Stimulated activated CD4-positive, alpha-beta T cell treated with anti-CD3 and anti-CD28 coated beads, TNF-alpha, amount 100 ng/mL, for 24 hours (primary cell): ENCODE measurements at regions not wholly inside any gene's neighbourhood (a gene's known extent, or its start where the extent isn't known, plus 50 kb on each side); places are given as distances from the start of the nearest gene placed in this dataset.

Experiments used
- DNase-seq, 3 experiments: peaks; one replicate each; pipeline ENCODE4 v3.0.0-alpha.2; 2020; ENCODE audit warnings: low read depth in 3 of 3

DNA sequence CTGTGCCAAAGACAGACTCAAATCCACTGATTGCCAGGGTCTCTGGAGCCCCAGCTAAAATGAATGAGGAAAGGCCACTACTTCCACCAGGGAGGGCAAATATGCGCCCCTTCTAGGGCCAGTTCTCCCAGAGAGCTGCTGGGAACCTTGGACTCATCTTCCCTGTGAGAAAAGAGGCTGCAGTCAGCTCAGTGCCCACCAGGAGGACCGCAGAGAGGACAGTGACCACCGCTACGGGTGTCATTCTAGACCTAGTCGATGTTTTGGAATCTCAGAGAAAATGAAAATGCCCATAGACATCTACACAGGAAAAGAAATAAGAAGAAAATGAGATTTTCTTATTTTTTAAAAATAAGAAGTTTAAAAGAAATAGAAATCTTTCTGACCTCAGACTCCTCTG, 235.1 kb downstream of the UQCRFS1 start:
- no peak for DNase-seq

DNA sequence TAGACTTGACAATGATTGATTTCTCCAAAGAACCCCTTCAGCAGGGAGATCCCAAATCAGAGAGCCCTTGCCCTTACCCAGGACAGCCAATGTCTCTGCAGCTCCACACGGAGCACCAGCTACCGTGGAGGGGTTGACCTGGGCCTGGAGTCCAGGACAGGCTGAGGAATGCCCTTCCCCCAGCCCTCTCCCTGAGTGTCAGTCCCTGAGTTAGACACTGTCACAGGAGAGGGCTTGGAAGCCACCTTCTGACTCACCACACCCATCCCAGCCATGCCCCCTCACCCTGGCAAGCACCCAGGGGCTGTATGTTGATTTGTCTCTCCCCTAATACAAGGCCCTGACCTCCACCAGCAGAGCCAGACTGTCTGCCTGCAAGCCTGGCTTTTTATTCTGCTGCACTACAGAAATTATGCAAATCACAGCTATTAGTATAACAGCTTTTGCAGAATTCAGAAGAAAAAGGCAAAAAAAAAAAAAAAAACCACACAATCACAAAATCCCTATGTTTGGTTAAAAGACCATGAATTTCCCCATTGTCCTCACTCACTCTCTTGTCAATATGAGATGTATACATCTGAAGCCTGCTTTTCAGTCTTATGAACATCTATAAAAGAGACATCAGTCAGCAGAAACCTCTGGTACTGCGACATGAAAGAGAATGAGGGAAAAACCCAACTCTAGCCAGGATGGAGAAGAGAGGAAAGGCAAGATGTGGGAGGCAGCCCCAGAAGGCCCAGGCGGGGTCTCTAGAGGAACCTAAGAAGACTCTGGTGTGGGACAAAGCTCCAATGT, 240.7 kb downstream of the UQCRFS1 start:
- DNase-seq: no peak

DNA sequence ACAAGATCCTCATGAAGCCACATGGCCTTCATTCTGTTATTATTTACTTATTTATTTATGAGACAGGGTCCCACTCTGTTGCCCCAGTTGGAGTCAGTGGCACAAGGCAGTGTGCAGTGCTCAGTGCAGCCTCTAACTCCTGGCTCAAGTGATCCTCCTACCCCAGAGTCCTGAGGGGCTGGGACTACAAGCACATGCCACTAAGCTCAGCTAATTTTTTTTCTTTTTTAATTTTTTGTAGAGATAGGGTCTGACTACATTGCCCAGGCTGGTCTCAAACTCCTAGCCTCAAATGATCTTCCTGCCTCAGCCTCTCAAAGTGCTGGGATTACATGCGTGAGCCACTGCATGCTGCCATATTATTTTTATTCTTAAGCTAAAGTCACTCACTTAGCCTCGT, 241.4 kb downstream of the UQCRFS1 start:
- no peak for DNase-seq

DNA sequence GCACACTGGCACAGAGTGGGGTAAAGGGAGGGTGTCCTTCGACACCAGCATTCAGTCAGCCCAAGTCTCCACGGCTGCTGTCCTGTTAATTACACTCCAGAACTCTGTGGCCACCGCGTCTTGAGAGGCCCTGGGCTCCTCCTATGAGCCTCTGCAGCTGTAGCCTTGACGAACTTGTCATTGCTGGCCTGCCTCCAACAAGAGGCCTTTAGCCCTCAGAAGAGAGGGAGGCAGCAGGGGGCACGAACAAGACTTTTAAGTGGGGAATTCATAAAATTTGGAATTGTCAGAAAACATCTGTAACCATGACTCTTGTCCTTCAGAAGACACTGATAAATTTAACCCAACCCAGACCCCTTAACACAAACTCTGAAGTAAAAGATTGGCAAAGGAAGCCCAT, 241.9 kb downstream of the UQCRFS1 start:
- no peak for DNase-seq

DNA sequence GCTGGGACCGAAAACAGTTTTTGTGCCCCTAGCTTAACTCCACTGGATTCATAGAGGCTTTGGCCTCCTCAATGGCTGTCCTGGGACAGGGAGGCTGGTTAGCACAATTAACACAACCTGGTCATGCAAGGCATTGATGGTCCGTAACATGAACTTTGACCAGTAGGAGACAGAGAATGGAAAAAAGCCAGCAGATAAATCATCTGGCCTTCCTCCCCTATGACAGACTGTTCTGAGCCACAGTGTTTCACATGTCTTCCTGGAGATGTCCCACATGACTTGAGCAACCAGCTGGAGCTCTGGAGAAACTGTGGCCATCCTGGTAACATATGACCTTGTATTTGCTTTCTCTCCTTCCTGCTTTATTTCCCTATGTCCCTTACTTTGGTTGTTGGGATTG, 244.2 kb downstream of the UQCRFS1 start:
- DNase-seq: no peak

DNA sequence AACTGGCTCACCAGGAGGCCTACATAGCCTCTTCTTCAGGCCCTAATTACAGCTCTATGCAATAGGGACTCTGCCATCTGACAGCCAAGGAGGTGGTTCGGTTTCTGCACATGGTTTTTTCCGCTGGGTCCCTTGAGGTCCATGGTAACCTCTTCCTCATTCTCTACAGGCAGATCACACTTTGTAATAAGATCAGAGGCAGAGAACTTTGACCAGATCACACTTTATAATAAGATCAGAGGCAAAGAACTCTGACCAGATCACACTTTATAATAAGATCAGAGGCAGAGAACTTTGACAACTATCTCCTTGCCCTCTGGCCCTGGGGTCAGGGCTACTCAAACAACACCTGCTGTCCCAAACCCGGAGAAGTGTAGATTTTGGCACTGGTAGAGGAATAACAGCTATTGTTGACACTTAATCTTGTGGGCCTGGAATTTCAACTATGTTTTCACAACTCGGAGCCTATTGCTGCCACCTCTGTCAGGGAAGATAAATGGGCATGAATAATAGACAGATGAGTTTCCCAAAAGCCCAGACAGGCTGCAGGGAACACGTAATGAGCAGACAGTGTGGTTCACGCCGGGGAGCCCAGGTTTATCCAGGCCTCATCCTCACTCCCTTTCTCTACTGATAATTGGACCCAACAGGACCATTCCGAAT, 246.1 kb downstream of the UQCRFS1 start:
- DNase-seq: no peak

DNA sequence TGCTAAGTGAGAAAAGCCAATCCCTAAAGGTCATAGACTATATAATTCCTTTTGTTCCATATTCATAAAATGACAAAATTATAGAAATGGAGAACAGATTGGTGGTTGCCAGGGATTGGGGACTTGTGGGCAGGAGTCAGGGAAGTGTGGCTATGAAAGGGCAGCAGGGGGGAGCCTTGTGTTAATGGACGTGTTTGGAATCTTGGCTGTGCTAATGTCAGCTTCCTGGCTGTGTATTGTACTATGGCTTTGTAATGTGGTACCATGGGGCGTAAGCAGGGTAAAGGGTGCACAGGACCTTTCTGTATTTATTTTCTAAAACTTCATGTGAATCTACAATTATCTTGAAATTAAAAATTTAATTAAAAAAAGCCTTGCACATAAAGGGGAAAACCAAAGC, 248.5 kb downstream of the UQCRFS1 start:
- DNase-seq: no peak

DNA sequence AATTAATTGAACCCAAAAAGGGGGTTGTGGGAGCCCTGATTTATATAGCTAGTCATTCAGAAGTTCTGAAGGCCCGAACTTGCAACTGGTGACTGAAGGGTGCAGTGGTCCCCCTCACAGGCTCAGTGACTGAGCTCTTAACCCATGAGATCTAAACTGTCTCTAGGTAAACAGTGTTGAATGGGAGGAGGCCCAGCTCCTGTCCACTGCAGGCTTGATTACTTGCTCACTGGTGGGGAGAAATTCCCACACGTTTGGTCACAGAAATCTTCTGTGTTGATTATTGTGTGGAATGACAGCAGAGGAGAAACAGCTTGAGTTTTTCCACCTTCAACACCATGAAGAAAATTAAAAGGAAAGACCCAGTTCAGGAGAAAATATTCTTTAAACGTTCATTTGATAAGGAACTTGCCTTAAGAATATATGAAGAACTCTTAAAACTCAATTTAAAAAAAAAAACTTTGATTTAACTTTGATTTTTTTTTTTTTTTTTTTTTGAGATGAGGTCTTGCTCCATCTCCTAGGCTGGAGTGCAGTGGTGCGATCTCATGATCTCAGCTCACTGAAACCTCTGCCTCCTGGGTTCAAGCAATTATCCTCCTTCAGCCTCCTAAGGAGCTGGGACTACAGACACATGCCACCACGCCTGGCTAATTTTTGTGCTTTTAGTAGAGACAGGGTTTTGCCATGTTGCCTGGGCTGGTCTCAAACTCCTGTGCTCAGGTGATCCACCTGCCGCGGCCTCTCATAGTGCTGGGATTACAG, 249.3 kb downstream of the UQCRFS1 start:
- no peak for DNase-seq

DNA sequence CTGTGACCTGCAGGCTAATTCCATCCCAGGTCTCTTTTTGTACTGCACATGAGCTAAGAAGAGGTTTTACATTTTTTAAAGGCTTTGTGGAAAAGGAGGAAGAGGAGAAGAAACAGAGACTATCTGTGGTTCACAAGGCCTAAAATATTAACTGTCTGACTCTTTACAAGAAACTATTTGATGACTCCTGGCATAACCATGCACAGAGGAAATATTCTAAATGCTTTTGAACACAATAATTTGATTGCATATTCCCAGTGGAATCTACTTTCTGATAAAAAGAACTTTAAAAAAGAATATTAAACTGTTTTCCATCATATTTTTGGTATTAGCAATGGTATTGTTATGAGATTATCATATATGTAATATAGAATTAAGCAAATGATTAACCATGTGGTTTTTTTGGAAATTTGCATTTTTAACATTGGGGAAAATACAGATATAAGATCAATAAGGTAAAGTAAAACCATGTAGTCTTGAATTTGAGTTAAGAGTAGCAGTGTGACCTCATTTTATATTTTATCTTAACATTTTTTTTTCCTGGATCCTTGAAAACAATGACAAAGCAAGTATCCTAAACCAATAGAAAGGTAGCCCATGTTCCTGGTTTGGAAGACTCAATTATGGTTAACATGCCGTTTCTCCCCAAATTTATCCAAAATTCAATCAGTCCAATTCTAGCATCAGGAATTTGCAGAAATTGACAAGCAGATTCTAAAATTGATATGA, 251.0 kb downstream of the UQCRFS1 start:
- DNase-seq: no peak

DNA sequence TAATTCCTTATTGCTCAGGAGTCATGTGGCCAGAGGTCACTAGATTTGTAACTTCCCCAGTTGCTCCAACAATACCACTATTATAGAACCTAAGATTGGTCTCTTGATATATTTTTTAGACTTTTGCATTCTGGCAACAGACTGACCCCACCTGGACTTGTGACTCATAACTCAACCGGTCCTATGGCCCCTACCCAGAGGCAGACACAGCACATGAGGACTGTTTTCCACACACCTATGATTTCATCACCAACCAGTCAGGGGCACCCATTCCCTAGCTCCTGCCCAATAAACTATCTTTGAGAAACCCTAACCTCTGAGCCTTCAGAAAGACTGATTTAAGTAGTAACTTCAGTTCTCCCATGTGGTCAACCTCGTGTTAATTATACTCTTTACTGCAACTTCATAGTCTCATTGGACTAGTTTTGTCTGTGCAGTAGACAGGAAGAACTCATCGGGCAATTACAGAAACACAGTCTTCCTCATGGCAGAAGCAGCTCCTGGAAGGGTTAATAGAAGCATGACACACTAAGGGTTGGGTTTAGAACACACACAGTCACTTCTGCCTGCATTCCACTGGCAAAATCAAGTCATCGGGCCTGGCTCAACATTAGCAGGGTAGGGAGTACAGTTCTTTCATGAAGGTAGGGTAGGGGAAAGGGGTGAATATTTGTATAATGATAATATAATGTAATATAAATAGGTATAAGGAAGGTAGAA, 251.8 kb downstream of the UQCRFS1 start:
- no peak for DNase-seq

DNA sequence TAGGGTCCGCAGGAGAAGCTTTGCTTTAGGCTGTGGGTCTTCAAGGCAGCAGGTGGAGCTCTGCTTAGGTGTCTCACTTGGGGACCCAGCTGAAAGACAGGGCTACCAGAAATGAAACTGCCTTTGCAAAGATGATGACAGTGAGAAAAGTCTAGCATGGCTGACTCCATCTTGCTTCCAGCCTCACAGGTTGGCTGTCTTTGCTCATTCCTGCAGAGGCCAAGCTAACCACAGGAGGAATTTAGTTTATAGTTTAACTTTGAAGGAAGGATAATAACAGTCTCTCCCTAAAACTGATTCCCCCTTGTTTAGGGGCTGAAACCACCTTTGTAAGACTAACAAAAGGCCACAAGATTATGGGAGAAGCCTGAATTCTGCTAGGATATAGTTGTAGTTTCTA, 252.4 kb downstream of the UQCRFS1 start:
- DNase-seq: no peak

DNA sequence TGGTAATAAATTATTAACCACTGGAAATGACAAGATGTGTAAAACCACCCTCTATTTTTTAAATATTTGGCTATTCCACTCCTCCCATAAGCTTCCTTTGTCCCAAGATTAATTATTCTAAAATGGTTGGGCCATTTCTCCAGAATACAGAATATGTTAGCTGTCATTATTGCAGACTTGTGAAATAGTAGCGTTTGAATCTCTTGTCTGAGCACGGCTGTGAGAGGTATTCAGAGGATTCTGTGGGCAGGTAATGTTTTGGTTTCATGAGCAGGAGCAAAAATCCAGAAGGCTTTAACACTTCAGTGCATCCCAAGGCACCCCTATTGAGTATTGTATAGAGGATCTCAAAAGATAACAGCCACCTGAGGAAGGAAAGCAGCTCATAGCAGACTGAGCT, 256.0 kb downstream of the UQCRFS1 start:
- DNase-seq: no peak

DNA sequence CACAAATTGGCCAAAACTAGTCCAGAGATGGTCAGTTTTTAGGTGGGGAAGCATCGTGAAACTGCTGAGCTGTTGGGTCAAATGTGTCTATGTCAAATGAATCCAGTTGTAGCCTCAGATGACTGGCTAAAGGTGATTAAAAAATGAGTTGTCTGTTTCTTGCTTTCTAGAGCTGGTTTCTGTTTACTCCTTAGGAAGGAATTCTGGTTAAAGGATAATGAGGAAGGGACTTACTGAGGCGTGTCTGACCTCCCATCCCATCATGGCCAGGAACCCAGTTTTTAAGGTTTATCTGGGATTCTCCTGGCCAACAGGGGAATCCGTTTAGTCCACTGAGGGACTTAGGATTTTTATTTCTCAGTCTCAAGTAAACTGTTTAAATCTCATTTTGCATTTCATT, 256.5 kb downstream of the UQCRFS1 start:
- no peak for DNase-seq

DNA sequence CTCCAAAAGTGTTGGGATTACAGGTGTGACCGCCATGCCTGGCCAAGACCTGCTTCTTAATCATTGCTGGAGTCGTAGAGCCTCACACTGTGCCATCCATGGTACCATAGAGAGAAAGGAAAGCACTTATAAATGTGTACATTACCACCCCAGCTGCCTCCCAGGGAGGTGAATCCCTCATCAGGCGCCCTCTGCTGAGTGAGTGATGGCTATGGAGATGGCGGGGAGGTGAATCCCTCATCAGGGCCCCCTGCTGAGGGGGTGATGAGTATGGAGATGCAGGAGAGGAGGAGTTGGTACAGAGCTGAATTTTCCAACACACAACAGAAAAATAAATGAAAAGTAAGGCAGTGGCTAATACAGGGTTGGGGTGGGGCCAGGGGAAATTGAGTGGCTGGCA, 263.4 kb downstream of the UQCRFS1 start:
- DNase-seq: no peak

DNA sequence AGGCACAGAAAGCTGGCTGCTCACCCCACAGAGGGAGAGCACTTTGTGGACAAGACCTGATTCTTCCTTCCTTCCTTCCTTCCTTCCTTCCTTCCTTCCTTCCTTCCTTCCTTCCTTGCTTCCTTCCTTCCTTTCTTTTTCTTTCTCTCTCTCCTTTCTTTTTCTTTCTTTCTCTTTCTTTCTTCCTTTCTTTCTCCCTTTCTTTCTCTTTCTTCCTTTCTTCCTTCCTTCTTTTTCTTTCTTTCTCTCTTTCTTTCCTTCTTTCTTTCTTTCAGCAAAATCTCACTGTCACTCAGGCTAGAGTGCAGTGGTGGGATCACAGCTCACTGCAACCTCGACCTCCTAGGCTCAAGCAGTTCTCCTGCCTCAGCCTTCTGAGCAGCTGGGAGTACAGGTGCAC, 263.9 kb downstream of the UQCRFS1 start:
- DNase-seq: no peak

DNA sequence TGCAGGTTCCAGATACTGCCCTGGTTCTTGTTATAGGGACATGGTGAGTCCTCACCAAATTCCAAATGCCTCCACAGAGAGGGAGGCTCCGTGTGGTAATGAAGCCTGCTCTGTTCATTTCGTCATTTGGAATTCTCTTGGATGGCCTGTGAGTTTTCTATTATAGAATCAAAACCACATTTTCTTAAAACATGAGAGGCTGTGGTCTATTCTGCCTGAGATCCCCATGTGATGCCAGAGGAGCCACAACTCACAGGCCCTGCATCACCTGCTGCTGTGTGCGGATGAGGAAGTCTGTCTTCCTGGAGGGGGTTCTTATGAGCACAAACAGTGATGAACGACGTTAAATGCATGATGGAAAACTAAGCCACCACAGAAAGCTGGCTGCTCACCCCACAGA, 264.4 kb downstream of the UQCRFS1 start:
- no peak for DNase-seq

DNA sequence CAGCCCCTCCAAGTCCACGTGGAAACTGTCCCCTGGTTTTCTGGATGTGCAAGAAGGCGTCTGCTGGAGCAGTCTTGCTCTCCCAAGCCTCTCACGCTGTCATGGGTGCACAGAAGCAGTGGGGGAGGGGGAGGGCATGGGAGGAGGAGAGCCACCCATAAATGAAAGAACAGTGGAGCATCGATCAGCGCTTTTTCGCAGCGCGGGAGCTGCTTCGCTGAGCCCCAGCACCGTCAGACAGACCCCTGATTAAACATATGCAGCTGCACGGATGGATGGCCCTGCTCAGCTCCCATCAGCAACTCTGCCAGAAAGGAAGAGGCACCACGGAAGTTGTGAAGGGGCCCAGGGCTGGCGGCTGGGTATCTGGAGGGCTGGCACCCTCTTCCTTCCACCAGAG, 264.9 kb downstream of the UQCRFS1 start:
- DNase-seq: no peak

DNA sequence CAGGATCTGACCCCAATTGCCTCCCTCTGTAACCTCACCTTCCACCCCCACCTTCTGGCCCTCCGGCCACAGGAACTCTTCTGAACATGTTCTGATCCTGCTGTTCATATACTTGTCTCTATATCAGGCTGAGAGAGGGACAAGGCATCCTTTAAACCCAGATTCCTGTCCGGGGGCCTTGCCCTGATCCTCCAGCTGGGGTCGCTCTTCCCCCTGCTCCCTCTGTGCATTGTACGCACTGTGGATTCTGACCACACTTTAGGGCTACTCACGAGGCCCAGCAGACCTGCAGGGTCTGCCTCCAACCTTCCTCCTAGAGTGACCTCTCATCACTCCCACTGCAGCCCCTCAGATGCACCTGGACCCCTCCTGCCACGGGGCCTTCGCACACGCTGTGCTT, 269.3 kb downstream of the UQCRFS1 start:
- no peak for DNase-seq

DNA sequence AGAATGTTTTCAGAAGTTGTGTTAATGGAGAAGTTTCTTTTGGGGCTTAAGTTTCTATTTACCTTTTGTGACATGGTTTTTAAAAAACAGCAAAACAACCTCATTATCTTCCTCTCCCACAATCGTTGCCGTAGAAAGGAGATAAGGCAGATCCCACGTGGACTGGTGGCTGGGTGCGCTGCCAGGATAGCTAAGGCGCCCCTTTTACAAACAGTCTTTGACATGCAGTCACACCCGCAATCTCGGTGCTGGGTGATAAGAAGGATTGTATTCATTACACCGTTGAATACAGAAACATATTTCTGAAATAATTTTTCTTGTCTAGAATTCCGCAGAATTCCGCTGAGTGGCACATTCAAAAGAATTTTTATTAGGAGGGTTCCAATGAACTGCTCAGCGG, 271.1 kb downstream of the UQCRFS1 start:
- DNase-seq: no peak

DNA sequence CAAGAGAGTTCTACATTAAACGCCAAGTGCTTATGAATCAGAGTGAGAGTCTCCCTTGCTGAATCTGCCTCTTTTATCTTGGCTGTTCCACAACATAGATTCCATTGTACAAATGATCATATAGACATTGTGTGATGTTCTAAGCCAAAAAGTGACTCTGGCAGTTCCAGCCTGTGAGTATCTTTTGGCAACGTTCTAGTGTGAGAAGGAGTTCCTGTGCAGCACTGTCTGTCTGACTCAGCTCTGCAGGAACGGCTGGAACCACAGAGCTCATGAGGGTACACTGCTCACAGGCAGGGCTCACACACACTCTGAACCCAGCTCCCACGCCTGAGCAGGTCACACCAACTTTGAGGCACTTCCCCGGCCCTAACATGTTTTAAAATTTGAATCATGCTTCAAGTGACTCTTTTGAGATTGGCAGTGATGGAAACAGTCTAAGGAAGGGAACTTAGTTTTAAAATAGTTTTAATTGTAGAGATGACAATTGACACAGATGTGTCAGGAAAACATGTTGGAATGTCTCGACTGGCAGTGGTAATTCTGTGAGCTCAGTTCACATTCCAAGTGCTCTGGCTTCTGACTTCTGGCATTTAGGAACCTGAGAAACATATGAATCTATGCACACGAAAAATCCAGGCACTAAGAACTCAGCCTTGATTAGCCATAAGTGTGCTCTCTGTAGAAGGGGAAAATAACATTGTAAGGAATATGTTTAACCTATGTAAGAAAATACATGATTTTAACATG, 272.0 kb downstream of the UQCRFS1 start:
- no peak for DNase-seq

DNA sequence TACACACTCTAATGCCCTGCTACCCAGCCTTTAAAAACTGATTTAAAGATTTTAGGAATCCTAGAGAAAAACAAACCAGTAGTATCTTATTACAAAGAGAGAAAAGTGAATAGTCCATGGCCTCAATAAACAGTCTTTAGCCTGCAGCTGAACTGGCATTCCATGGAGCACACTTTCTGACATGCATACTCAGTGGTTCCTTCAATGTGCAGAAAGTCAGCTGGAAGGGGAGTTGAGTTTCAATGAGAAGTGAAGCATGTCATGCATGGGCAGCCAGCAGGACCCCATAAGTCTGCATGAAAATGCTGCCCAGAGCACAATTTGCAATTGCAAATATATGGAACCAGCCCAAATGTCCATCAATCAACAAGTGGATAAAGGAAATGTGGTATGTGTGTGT, 273.7 kb downstream of the UQCRFS1 start:
- no peak for DNase-seq
